Lower lobe of right lung (tissue), 2 donors: ENCODE measurements at regions not wholly inside any gene's neighbourhood (a gene's known extent, or its start where the extent isn't known, plus 50 kb on each side); places are given as distances from the start of the nearest gene placed in this dataset.
"Not testable (repeated sequence)": the region's sequence is repeated elsewhere in the genome, so short reads cannot be mapped to it uniquely, and the experiment has no call there.

Experiments
- ATAC-seq, 2 donors: fragments of 200-7000 bp; cut with Tn5 transposase; one replicate each; pipeline ENCODE4 v1.9.1; 2020 to 2022; ENCODE audit warnings: mild to moderate bottlenecking in 2 of 2, moderate library complexity in 2 of 2
- DNase-seq: peaks from one replicate; pipeline ENCODE4 v3.0.0-alpha.2; 2020
- H3K27ac ChIP-seq: fragments of 200-600 bp; one replicate; pipeline ENCODE4 v1.8.0; 2022
- H3K27me3 ChIP-seq: fragments of 200-600 bp; one replicate; pipeline ENCODE4 v1.8.0; 2022; ENCODE audit warnings: low read depth
- H3K36me3 ChIP-seq: fragments of 200-600 bp; one replicate; pipeline ENCODE4 v1.8.0; 2022; ENCODE audit warnings: mild to moderate bottlenecking
- H3K4me1 ChIP-seq: fragments of 200-600 bp; one replicate; pipeline ENCODE4 v1.8.0; 2022
- H3K4me3 ChIP-seq: fragments of 200-600 bp; one replicate; pipeline ENCODE4 v1.8.0; 2022; ENCODE audit warnings: mild to moderate bottlenecking
- H3K9me3 ChIP-seq: fragments of 200-600 bp; one replicate; pipeline ENCODE4 v1.8.0; 2022
- CTCF ChIP-seq: fragments of 200-600 bp; IDR thresholded peaks from one replicate; pipeline ENCODE4 v1.8.0; 2022; ENCODE audit warnings: antibody characterized with exemption, mild to moderate bottlenecking
- intact Hi-C: fragments of 100-400 bp; cut with DNase I; formaldehyde crosslinking; loops from one replicate; pipeline ENCODE4 v1.11.0; 2022
- donor health status: DM: no; HTN: yes; CAD: no; lungs with severe emphysema.

- no peaks in the 10 kb centered on the region for H3K9me3 ChIP-seq
- no peaks in the 10 kb centered on the region for H3K36me3 ChIP-seq
- intact Hi-C loops = no loop called here
- no peak overlapping the region for H3K27ac ChIP-seq
- no peaks in the 10 kb centered on the region for H3K27me3 ChIP-seq
- ATAC-seq = no peak
- no peak for DNase-seq
- no peak overlapping the region for H3K4me3 ChIP-seq
- TF ChIP-seq CTCF = no peak
- H3K4me1 ChIP-seq = no peaks in the 10 kb centered on the region
Measured at GRCh38 chr9:26639761-26640160, 252.8 kb downstream of the CAAP1 start.

DNA sequence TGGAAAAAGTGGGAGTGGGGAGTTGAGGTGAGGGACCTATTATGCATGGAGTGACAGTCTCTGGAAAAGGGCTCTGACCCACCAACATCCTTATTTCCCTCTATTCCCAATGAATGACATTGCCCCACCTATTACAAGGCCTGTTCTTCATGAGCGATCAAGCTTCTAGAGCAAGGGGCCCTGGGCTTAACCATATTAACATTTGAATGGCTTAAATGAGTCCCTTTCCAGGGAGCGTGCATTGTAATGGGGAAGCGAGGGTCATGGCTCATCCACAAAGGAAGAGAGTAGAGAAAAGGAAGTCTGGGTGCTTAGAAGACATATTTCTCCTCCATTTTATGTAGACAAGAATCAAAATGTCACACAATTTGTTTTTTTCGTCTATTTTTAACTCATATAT is 255.5 kb downstream of the CAAP1 start:
- H3K27ac ChIP-seq = no peak overlapping the region
- no peak for ATAC-seq
- no peaks in the 10 kb centered on the region for H3K36me3 ChIP-seq
- H3K9me3 ChIP-seq = no peaks in the 10 kb centered on the region
- intact Hi-C loops = no loop called here
- H3K4me1 ChIP-seq = no peaks in the 10 kb centered on the region
- H3K27me3 ChIP-seq = no peaks in the 10 kb centered on the region
- H3K4me3 ChIP-seq = no peak overlapping the region
- DNase-seq = no peak
- no peak for TF ChIP-seq CTCF

DNA sequence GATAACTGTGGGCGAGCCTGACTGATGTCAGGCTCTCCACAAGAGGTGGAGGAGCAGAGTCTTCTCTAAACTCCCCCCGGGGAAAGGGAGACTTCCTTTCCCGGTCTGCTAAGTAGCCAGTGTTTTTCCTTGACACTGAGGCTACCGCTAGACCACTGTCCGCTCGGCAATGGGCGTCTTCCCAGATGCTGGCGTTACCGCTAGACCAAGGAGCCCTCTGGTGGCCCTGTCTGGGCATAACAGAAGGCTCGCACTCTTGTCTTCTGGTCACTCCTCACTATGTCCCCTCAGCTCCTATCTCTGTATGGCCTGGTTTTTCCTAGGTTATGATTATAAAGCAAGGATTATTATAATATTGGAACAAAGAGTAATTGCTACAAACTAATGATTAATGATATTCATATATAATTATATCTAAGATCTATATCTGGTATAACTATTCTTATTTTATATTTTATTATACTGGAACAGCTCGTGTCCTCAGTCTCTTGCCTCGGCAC is 278.7 kb downstream of the CAAP1 start:
- H3K27ac ChIP-seq, H3K4me1 ChIP-seq, intact Hi-C loops, H3K9me3 ChIP-seq, H3K4me3 ChIP-seq, ATAC-seq, DNase-seq, H3K36me3 ChIP-seq, H3K27me3 ChIP-seq: not testable (repeated sequence)
- TF ChIP-seq CTCF = peak; percentile 20

GRCh38 chr9:26612211-26612610 is 280.4 kb downstream of the CAAP1 start:
- Histone ChIP-seq H3K9me3 (no peaks in the 10 kb centered on the region), H3K27ac (no peak overlapping the region), H3K4me3 (no peak overlapping the region), H3K36me3 (no peaks in the 10 kb centered on the region), H3K27me3 (no peaks in the 10 kb centered on the region), H3K4me1 (no peaks in the 10 kb centered on the region)
- TF ChIP-seq CTCF = no peak
- DNase-seq = no peak
- intact Hi-C loops = no loop called here
- ATAC-seq = no peak

- ATAC-seq (no peak), DNase-seq (no peak)
- H3K36me3 ChIP-seq = no peaks in the 10 kb centered on the region
- H3K4me3 ChIP-seq = no peak overlapping the region
- no peaks in the 10 kb centered on the region for H3K4me1 ChIP-seq
- no peak overlapping the region for H3K27ac ChIP-seq
- intact Hi-C loops = no loop called here
- TF ChIP-seq CTCF = no peak
- no peaks in the 10 kb centered on the region for H3K9me3 ChIP-seq
- H3K27me3 ChIP-seq = no peaks in the 10 kb centered on the region
Measured at GRCh38 chr9:26606756-26607155, 285.8 kb downstream of the CAAP1 start.

- ATAC-seq (peak; percentile 92 to 93), DNase-seq (peak; percentile 48)
- H3K4me3 ChIP-seq = no peak overlapping the region
- H3K9me3 ChIP-seq = no peaks in the 10 kb centered on the region
- H3K36me3 ChIP-seq = no peaks in the 10 kb centered on the region
- intact Hi-C loops = no loop called here
- TF ChIP-seq CTCF = no peak
- H3K27ac ChIP-seq = no peak overlapping the region
- H3K4me1 ChIP-seq = no peaks in the 10 kb centered on the region
- H3K27me3 ChIP-seq = no peaks in the 10 kb centered on the region
Measured at GRCh38 chr9:26605367-26605766, 287.2 kb downstream of the CAAP1 start.
